SK-N-SH (cell line): ENCODE measurements at regions not wholly inside any gene's neighbourhood (a gene's known extent, or its start where the extent isn't known, plus 50 kb on each side); places are given as distances from the start of the nearest gene placed in this dataset.

Experiments
- CTCF ChIA-PET: fragments of 300-600, 350-600 bp; formaldehyde crosslinking; extraction: SDS; loops from one replicate; lab custom pipeline; 2021; lab: Yijun Ruan, JAX
- POLR2A ChIA-PET: fragments of 350-600 bp; sonication (Branson Sonifier 250); formaldehyde crosslinking; extraction: SDS; loops from one replicate; lab custom pipeline; 2020; ENCODE audit warnings: antibody characterized with exemption, inconsistent platforms; lab: Yijun Ruan, JAX
- DNase-seq: peaks from one replicate; pipeline ENCODE4 v3.0.0; 2012
- H2AFZ ChIP-seq: fragments of 200-600 bp; sonication (generic); 2 replicates; pipeline ENCODE4 v1.8.1; 2016; ENCODE audit warnings: antibody characterized with exemption, mild to moderate bottlenecking, low read depth
- H3F3A ChIP-seq: fragments of 200-600 bp; sonication (generic); replicated peaks from 2 replicates; pipeline ENCODE3; 2016; ENCODE audit warnings: antibody characterized with exemption, mild to moderate bottlenecking; ENCODE audit not compliant: insufficient read depth
- H3K27ac ChIP-seq, 2 experiments: fragments of 200-500 bp in 1 of 2; fragments of 200-600 bp in 1 of 2; sonication (Bioruptor generic) in 1 of 2; sonication (generic), shearing (Covaris generic) in 1 of 2; 2 replicates each; pipeline versions ENCODE4 v1.5.1 to v1.6.1; 2014 to 2016; ENCODE audit warnings: low read depth in 2 of 2, inconsistent platforms in 1 of 2, low read length in 1 of 2, mild to moderate bottlenecking in 1 of 2, mixed read lengths in 1 of 2
- H3K27me3 ChIP-seq: fragments of 200-600 bp; sonication (generic), shearing (Covaris generic); 2 replicates; pipeline ENCODE4 v1.6.1; 2016; ENCODE audit warnings: mixed run types; ENCODE audit not compliant: insufficient read depth
- H3K36me3 ChIP-seq, 2 experiments: fragments of 200-500 bp in 1 of 2; fragments of 200-600 bp in 1 of 2; sonication (Bioruptor generic) in 1 of 2; sonication (generic) in 1 of 2; replicated peaks in 1 of 2; 2 replicates each; pipeline versions ENCODE3 to v1.5.1; 2014 to 2016; ENCODE audit warnings: low read length in 1 of 2, mild to moderate bottlenecking in 1 of 2; ENCODE audit not compliant: insufficient read depth in 2 of 2, control insufficient read depth in 1 of 2
- H3K4me1 ChIP-seq, 2 experiments: fragments of 200-500 bp in 1 of 2; fragments of 200-600 bp in 1 of 2; sonication (Bioruptor generic) in 1 of 2; sonication (generic), shearing (Covaris generic) in 1 of 2; 2 replicates each; pipeline versions ENCODE4 v1.5.1 to v1.6.1; 2014 to 2016; ENCODE audit warnings: low read depth in 1 of 2, low read length in 1 of 2, mixed run types in 1 of 2; ENCODE audit not compliant: insufficient read depth in 2 of 2, control insufficient read depth in 1 of 2
- H3K4me2 ChIP-seq: fragments of 200-600 bp; sonication (generic), shearing (Covaris generic); 2 replicates; pipeline ENCODE4 v1.6.1; 2017; ENCODE audit warnings: mixed run types
- H3K4me3 ChIP-seq, 2 experiments: fragments of 200-500 bp in 1 of 2; fragments of 200-600 bp in 1 of 2; sonication (Bioruptor generic) in 1 of 2; sonication (generic), shearing (Covaris generic) in 1 of 2; 2 replicates each; pipeline versions ENCODE4 v1.5.1 to v1.8.1; 2014 to 2016; ENCODE audit warnings: low read depth in 2 of 2, inconsistent platforms in 1 of 2, low read length in 1 of 2, mild to moderate bottlenecking in 1 of 2, mixed read lengths in 1 of 2, moderate library complexity in 1 of 2
- H3K79me2 ChIP-seq: fragments of 200-600 bp; sonication (generic); 2 replicates; pipeline ENCODE4 v1.8.1; 2017; ENCODE audit warnings: mild to moderate bottlenecking; ENCODE audit not compliant: insufficient read depth
- H3K9ac ChIP-seq: fragments of 200-600 bp; sonication (generic); 2 replicates; pipeline ENCODE4 v1.6.1; 2017; ENCODE audit warnings: mixed run types
- H3K9me2 ChIP-seq: fragments of 200-600 bp; sonication (generic); 2 replicates; pipeline ENCODE4 v1.6.1; 2017; ENCODE audit warnings: mixed run types
- H3K9me3 ChIP-seq: fragments of 200-600 bp; sonication (generic); 2 replicates; pipeline ENCODE4 v1.6.1; 2017; ENCODE audit warnings: mixed run types, mild to moderate bottlenecking, moderate library complexity
- H4K20me1 ChIP-seq: fragments of 200-600 bp; sonication (generic); 2 replicates; pipeline ENCODE4 v1.6.1; 2017; ENCODE audit warnings: mild to moderate bottlenecking, mixed run types; ENCODE audit not compliant: insufficient read depth
- CTCF ChIP-seq: fragments of 200-600 bp; sonication (generic); IDR thresholded peaks from 2 replicates; pipeline ENCODE4 v1.6.1; 2017; ENCODE audit warnings: antibody characterized with exemption, mild to moderate bottlenecking, moderate library complexity
- ELF1 ChIP-seq: IDR thresholded peaks from 2 replicates; pipeline ENCODE4 v1.4.0; 2012
- EZH2phosphoT487 ChIP-seq: fragments of 200-600 bp; sonication (generic); IDR thresholded peaks from 2 replicates; pipeline ENCODE4 v1.6.1; 2017; ENCODE audit warnings: low read depth, mixed run types, mild to moderate bottlenecking, antibody characterized with exemption, moderate library complexity, borderline replicate concordance
- FOXJ3 ChIP-seq: sonication (generic); formaldehyde crosslinking; IDR thresholded peaks from 2 replicates; pipeline ENCODE4 v1.5.1; 2020; ENCODE audit warnings: mild to moderate bottlenecking, missing genetic modification reagents
- GABPA ChIP-seq: IDR thresholded peaks from 2 replicates; pipeline ENCODE4 v1.4.0; 2012; ENCODE audit warnings: low read depth, mild to moderate bottlenecking
- GATA2 ChIP-seq: sonication (generic); formaldehyde crosslinking; IDR thresholded peaks from 2 replicates; pipeline ENCODE4 v1.5.0; 2020; ENCODE audit warnings: mild to moderate bottlenecking, missing genetic modification reagents
- JUND ChIP-seq: IDR thresholded peaks from 2 replicates; pipeline ENCODE4 v1.4.0; 2012
- MEF2A ChIP-seq: IDR thresholded peaks from 2 replicates; pipeline ENCODE4 v1.4.0; 2012; ENCODE audit warnings: low read depth, borderline replicate concordance
- NFIC ChIP-seq: IDR thresholded peaks from 2 replicates; pipeline ENCODE4 v1.4.0; 2012; ENCODE audit warnings: borderline replicate concordance
- NRF1 ChIP-seq: IDR thresholded peaks from 2 replicates; pipeline ENCODE4 v1.6.1; 2012; ENCODE audit warnings: low read depth, mild to moderate bottlenecking, low read length
- POLR2AphosphoS5 ChIP-seq: IDR thresholded peaks from 2 replicates; pipeline ENCODE4 v1.6.1; 2012; ENCODE audit warnings: low read depth, low read length
- RAD21 ChIP-seq: IDR thresholded peaks from 2 replicates; pipeline ENCODE4 v1.6.1; 2012; ENCODE audit warnings: mild to moderate bottlenecking, low read length
- SIN3A ChIP-seq: IDR thresholded peaks from 2 replicates; pipeline ENCODE4 v1.6.1; 2012; ENCODE audit warnings: low read depth, mild to moderate bottlenecking, low read length, moderate library complexity, borderline replicate concordance
- SMC3 ChIP-seq: IDR thresholded peaks from 2 replicates; pipeline ENCODE4 v1.6.1; 2012; ENCODE audit warnings: low read depth, low read length, improper control_type of control experiment
- TCF12 ChIP-seq: IDR thresholded peaks from 2 replicates; pipeline ENCODE4 v1.4.0; 2012
- TEAD4 ChIP-seq: IDR thresholded peaks from 2 replicates; pipeline ENCODE4 v1.4.0; 2012; ENCODE audit warnings: mild to moderate bottlenecking, borderline replicate concordance; ENCODE audit not compliant: insufficient read depth
- USF1 ChIP-seq: IDR thresholded peaks from 2 replicates; pipeline ENCODE4 v1.4.0; 2012; ENCODE audit warnings: low read depth, borderline replicate concordance
- YY1 ChIP-seq: IDR thresholded peaks from 2 replicates; pipeline ENCODE4 v1.4.0; 2012; ENCODE audit warnings: low read depth, mild to moderate bottlenecking
- ZBTB33 ChIP-seq: IDR thresholded peaks from 2 replicates; pipeline ENCODE4 v1.4.0; 2012; ENCODE audit warnings: low read depth, borderline replicate concordance
- WGBS: methylation state at CpG from one replicate; pipeline ENCODE4 v1.1.6; 2017; ENCODE audit warnings: low lambda C conversion rate; 5-methylcytosine and 5-hydroxymethylcytosine counted together
- TF ChIP-seq, protein P1 (sequence below): fragments of 150-350 bp; IDR thresholded peaks from 2 replicates; pipeline ENCODE4 v1.6.1; 2017; ENCODE audit warnings: antibody characterized with exemption, low read length, low read depth, borderline replicate concordance

DNA sequence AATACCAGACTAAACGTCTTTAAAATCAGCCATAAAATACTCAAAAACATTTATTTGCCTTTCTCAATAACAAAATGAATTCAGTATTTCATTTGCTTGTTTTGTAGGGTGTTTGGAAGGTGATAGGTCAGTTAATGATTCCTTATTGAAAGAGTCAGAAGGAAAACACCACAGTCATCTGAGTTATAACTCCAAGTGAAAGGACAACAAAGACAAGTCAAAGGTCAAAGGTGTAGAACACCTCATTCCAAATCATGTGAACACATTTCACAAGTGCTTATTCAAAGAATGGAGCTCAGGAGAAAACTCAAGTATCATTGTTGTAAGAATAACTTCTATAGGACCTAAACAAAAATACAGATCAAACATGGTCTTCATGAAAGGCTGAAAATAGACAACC, 318.6 kb upstream of the PHF14 start:
- no peaks in the 10 kb centered on the region for H3K36me3 ChIP-seq
- POLR2A ChIA-PET: no interaction called here
- 19% methylated on average over 1 of the region's 1 CpG for WGBS
- H3K4me1 ChIP-seq: no peaks in the 10 kb centered on the region
- H3K27me3 ChIP-seq: no peaks in the 10 kb centered on the region
- H3K9ac ChIP-seq: no peak overlapping the region
- H3K4me3 ChIP-seq: no peak overlapping the region
- H3F3A ChIP-seq: no peaks in the 10 kb centered on the region
- H2AFZ ChIP-seq: no peak overlapping the region
- H3K9me2 ChIP-seq: no peaks in the 10 kb centered on the region
- H3K9me3 ChIP-seq: peaks cover 10% of the 10 kb centered on the region; the same call in 1 of the 2 replicates
- TF ChIP-seq NRF1: no peak
- no peak for TF ChIP-seq MEF2A
- no peak for TF ChIP-seq NFIC
- no peak for TF ChIP-seq TCF12
- no peak for TF ChIP-seq FOXJ3
- no peak for TF ChIP-seq ELF1
- no peak for TF ChIP-seq GATA2 (CRISPR knock-in tag)
- TF ChIP-seq USF1: no peak
- no peak for TF ChIP-seq RAD21
- TF ChIP-seq EZH2phosphoT487: no peak
- no peak for TF ChIP-seq GABPA
- no peak for TF ChIP-seq YY1
- no peak for TF ChIP-seq JUND
- no peak for TF ChIP-seq TEAD4
- TF ChIP-seq SIN3A: no peak
- TF ChIP-seq POLR2AphosphoS5: no peak
- TF ChIP-seq SMC3: no peak
- TF ChIP-seq ZBTB33: no peak
- TF ChIP-seq, protein P1, sequence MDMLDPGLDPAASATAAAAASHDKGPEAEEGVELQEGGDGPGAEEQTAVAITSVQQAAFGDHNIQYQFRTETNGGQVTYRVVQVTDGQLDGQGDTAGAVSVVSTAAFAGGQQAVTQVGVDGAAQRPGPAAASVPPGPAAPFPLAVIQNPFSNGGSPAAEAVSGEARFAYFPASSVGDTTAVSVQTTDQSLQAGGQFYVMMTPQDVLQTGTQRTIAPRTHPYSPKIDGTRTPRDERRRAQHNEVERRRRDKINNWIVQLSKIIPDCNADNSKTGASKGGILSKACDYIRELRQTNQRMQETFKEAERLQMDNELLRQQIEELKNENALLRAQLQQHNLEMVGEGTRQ: no peak
- TF ChIP-seq CTCF: no peak
- CTCF ChIA-PET: interaction anchor here (0.6 kb wide), 1 partner anchor 320 kb away, joined by 3 read pairs; no protein-coding TSS in a partner anchor
- no peaks in the 10 kb centered on the region for H4K20me1 ChIP-seq
- no peak overlapping the region for H3K27ac ChIP-seq
- no peaks in the 10 kb centered on the region for H3K79me2 ChIP-seq
- H3K4me2 ChIP-seq: no peak overlapping the region
- no peak for DNase-seq
